ENCODE measurements at regions not wholly inside any gene's neighbourhood (a gene's known extent, or its start where the extent isn't known, plus 50 kb on each side); places are given as distances from the start of the nearest gene placed in this dataset.

- WGBS (ENCODE audit: low lambda C conversion rate): 20% methylated on average over 4 of the region's 4 CpGs
- Histone ChIP-seq H4K20me1 (ENCODE audit: insufficient read depth) (no peaks in the 10 kb centered on the region), H3K9me3 (peaks cover 7% of the 10 kb centered on the region; the same call in 1 of the 2 replicates), H3F3A (replicated peaks; ENCODE audit: insufficient read depth) (no peaks in the 10 kb centered on the region), H3K79me2 (ENCODE audit: insufficient read depth) (no peaks in the 10 kb centered on the region), H2AFZ (ENCODE audit: low read depth) (no peak overlapping the region), H3K9ac (no peak overlapping the region), H3K4me3 (ENCODE audit: low read depth in 2 of 2, low read length in 1 of 2) (no peak overlapping the region), H3K27me3 (ENCODE audit: insufficient read depth) (no peaks in the 10 kb centered on the region), H3K4me2 (no peak overlapping the region), H3K4me1 (ENCODE audit: control insufficient read depth in 1 of 2, insufficient read depth in 2 of 2, low read depth in 1 of 2, low read length in 1 of 2) (no peaks in the 10 kb centered on the region), H3K9me2 (no peaks in the 10 kb centered on the region), H3K36me3 (replicated peaks in 1 of 2; ENCODE audit: control insufficient read depth in 1 of 2, insufficient read depth in 2 of 2, low read length in 1 of 2) (no peaks in the 10 kb centered on the region), H3K27ac (ENCODE audit: low read depth in 2 of 2, low read length in 1 of 2) (no peak overlapping the region)
- no peak for TF ChIP-seq MAX (IDR thresholded peaks at IDR 0.05; ENCODE audit: low read depth)
- TF ChIP-seq GABPA (IDR thresholded peaks at IDR 0.05; ENCODE audit: low read depth): no peak
- no peak for DNase-seq
- ChIA-PET POLR2A (no interaction called here), CTCF (no interaction called here)
Observed at GRCh38 chr5:61896811-61897210, 409.2 kb upstream of the KIF2A start.

- Histone ChIP-seq H3K9ac (no peak overlapping the region), H3K79me2 (ENCODE audit: insufficient read depth) (no peaks in the 10 kb centered on the region), H3K4me1 (ENCODE audit: control insufficient read depth in 1 of 2, insufficient read depth in 2 of 2, low read depth in 1 of 2, low read length in 1 of 2) (no peaks in the 10 kb centered on the region; a peak in 1 of 4 replicates), H3K27ac (ENCODE audit: low read depth in 2 of 2, low read length in 1 of 2) (no peak overlapping the region), H3K9me3 (peaks cover 7% of the 10 kb centered on the region; the same call in 1 of the 2 replicates), H3K4me2 (no peak overlapping the region), H3K27me3 (ENCODE audit: insufficient read depth) (no peaks in the 10 kb centered on the region), H4K20me1 (ENCODE audit: insufficient read depth) (no peaks in the 10 kb centered on the region), H2AFZ (ENCODE audit: low read depth) (no peak overlapping the region), H3K36me3 (replicated peaks in 1 of 2; ENCODE audit: control insufficient read depth in 1 of 2, insufficient read depth in 2 of 2, low read length in 1 of 2) (no peaks in the 10 kb centered on the region), H3F3A (replicated peaks; ENCODE audit: insufficient read depth) (no peaks in the 10 kb centered on the region), H3K9me2 (no peaks in the 10 kb centered on the region), H3K4me3 (ENCODE audit: low read depth in 2 of 2, low read length in 1 of 2) (no peak overlapping the region)
- TF ChIP-seq TAF1 (IDR thresholded peaks at IDR 0.05; ENCODE audit: borderline replicate concordance, low read depth, low read length) (no peak), TCF12 (IDR thresholded peaks at IDR 0.05) (no peak), MEF2A (IDR thresholded peaks at IDR 0.05; ENCODE audit: borderline replicate concordance, low read depth) (no peak), JUND (IDR thresholded peaks at IDR 0.05) (no peak), RXRA (IDR thresholded peaks at IDR 0.05; ENCODE audit: borderline replicate concordance, low read depth) (no peak)
- DNase-seq: no peak
- ChIA-PET CTCF (interaction anchor here (0.6 kb wide), 1 partner anchor 195 kb away, joined by 4 read pairs; no protein-coding TSS in a partner anchor), POLR2A (no interaction called here)
Observed at GRCh38 chr5:61897251-61897650, 408.8 kb upstream of the KIF2A start.

- H3K79me2 ChIP-seq (ENCODE audit: insufficient read depth): no peaks in the 10 kb centered on the region
- no peak overlapping the region for H3K4me2 ChIP-seq
- CTCF ChIA-PET: interaction anchor here (1.1 kb wide), 1 partner anchor 170 kb away, joined by 3 read pairs; no protein-coding TSS in a partner anchor
- H3K9me2 ChIP-seq: no peaks in the 10 kb centered on the region
- POLR2A ChIA-PET: no interaction called here
- H3K27ac ChIP-seq (ENCODE audit: low read depth in 2 of 2, low read length in 1 of 2): no peak overlapping the region
- H3K4me3 ChIP-seq (ENCODE audit: low read depth in 2 of 2, low read length in 1 of 2): no peak overlapping the region
- WGBS (ENCODE audit: low lambda C conversion rate): 65% methylated on average over 5 of the region's 5 CpGs
- no peaks in the 10 kb centered on the region for H3K27me3 ChIP-seq (ENCODE audit: insufficient read depth)
- no peaks in the 10 kb centered on the region for H3K36me3 ChIP-seq (replicated peaks in 1 of 2; ENCODE audit: control insufficient read depth in 1 of 2, insufficient read depth in 2 of 2, low read length in 1 of 2)
- no peak overlapping the region for H3K9ac ChIP-seq
- H3K4me1 ChIP-seq (ENCODE audit: control insufficient read depth in 1 of 2, insufficient read depth in 2 of 2, low read depth in 1 of 2, low read length in 1 of 2): no peaks in the 10 kb centered on the region; a peak in 1 of 4 replicates
- H3K9me3 ChIP-seq: no peaks in the 10 kb centered on the region
- DNase-seq: no peak
- H3F3A ChIP-seq (replicated peaks; ENCODE audit: insufficient read depth): no peaks in the 10 kb centered on the region
- H4K20me1 ChIP-seq (ENCODE audit: insufficient read depth): no peaks in the 10 kb centered on the region
- TF ChIP-seq SIN3A (IDR thresholded peaks at IDR 0.05; ENCODE audit: borderline replicate concordance, low read depth, low read length): no peak
- no peak for TF ChIP-seq FOSL2 (IDR thresholded peaks at IDR 0.05; ENCODE audit: borderline replicate concordance, low read depth)
- TF ChIP-seq POLR2AphosphoS5 (IDR thresholded peaks at IDR 0.05; ENCODE audit: low read depth, low read length): no peak
- no peak for TF ChIP-seq TCF12 (IDR thresholded peaks at IDR 0.05)
- no peak for TF ChIP-seq RCOR1 (IDR thresholded peaks at IDR 0.05; ENCODE audit: low read length)
- H2AFZ ChIP-seq (ENCODE audit: low read depth): no peak overlapping the region
Observed at GRCh38 chr5:61901997-61902396, 404.0 kb upstream of the KIF2A start.
